ENCODE measurements at regions not wholly inside any gene's neighbourhood (a gene's known extent, or its start where the extent isn't known, plus 50 kb on each side); places are given as distances from the start of the nearest gene placed in this dataset.
"Not testable (repeated sequence)": the region's sequence is repeated elsewhere in the genome, so short reads cannot be mapped to it uniquely, and the experiment has no call there.

GRCh38 chr6:135555550-135555949 lies 58.0 kb upstream of the AHI1 start:
- H3K4me3 ChIP-seq (ENCODE audit: low read depth, low read length), result no peak overlapping the region

- H3K4me3 ChIP-seq (ENCODE audit: low read depth, low read length), result no peak overlapping the region
Observed at GRCh38 chr6:135557582-135557981, 60.0 kb upstream of the AHI1 start.

GRCh38 chr6:135565605-135566004 lies 68.1 kb upstream of the AHI1 start:
- not testable (repeated sequence) for H3K4me3 ChIP-seq (ENCODE audit: low read depth, low read length)

GRCh38 chr6:135566311-135567068 lies 69.0 kb upstream of the AHI1 start:
- no peak overlapping the region for H3K4me3 ChIP-seq (ENCODE audit: low read depth, low read length)

GRCh38 chr6:135567375-135568083 lies 70.0 kb upstream of the AHI1 start:
- no peak overlapping the region for H3K4me3 ChIP-seq (ENCODE audit: low read depth, low read length)

GRCh38 chr6:135568379-135568778 lies 70.8 kb upstream of the AHI1 start:
- no peak overlapping the region for H3K4me3 ChIP-seq (ENCODE audit: low read depth, low read length)

GRCh38 chr6:135572051-135572450 lies 74.5 kb upstream of the AHI1 start:
- H3K4me3 ChIP-seq (ENCODE audit: low read depth, low read length), result no peak overlapping the region

- no peak overlapping the region for H3K4me3 ChIP-seq (ENCODE audit: low read depth, low read length)
Observed at GRCh38 chr6:135575629-135576028, 78.1 kb upstream of the AHI1 start.

- no peak overlapping the region for H3K4me3 ChIP-seq (ENCODE audit: low read depth, low read length)
Observed at GRCh38 chr6:135576055-135576454, 78.5 kb upstream of the AHI1 start.

GRCh38 chr6:135577059-135577538 lies 79.6 kb upstream of the AHI1 start:
- H3K4me3 ChIP-seq (ENCODE audit: low read depth, low read length), result no peak overlapping the region

GRCh38 chr6:135578976-135579375 lies 81.4 kb upstream of the AHI1 start:
- H3K4me3 ChIP-seq (ENCODE audit: low read depth, low read length), result no peak overlapping the region

- H3K4me3 ChIP-seq (ENCODE audit: low read depth, low read length), result no peak overlapping the region
Observed at GRCh38 chr6:135581211-135581610, 83.7 kb upstream of the AHI1 start.

GRCh38 chr6:135583256-135583761 lies 85.8 kb upstream of the AHI1 start:
- H3K4me3 ChIP-seq (ENCODE audit: low read depth, low read length), result no peak overlapping the region

- H3K4me3 ChIP-seq (ENCODE audit: low read depth, low read length), result no peak overlapping the region
Observed at GRCh38 chr6:135586388-135586787, 88.8 kb upstream of the AHI1 start.

- no peak overlapping the region for H3K4me3 ChIP-seq (ENCODE audit: low read depth, low read length)
Observed at GRCh38 chr6:135586844-135587243, 89.3 kb upstream of the AHI1 start.

- H3K4me3 ChIP-seq (ENCODE audit: low read depth, low read length), result no peak overlapping the region
Observed at GRCh38 chr6:135592276-135592675, 94.7 kb upstream of the AHI1 start.

- H3K4me3 ChIP-seq (ENCODE audit: low read depth, low read length), result no peak overlapping the region
Observed at GRCh38 chr6:135594000-135594399, 96.5 kb upstream of the AHI1 start.

GRCh38 chr6:135600086-135600702 lies 102.7 kb upstream of the AHI1 start:
- H3K4me3 ChIP-seq (ENCODE audit: low read depth, low read length), result no peak overlapping the region

GRCh38 chr6:135600931-135601330 lies 103.4 kb upstream of the AHI1 start:
- H3K4me3 ChIP-seq (ENCODE audit: low read depth, low read length), result no peak overlapping the region

- H3K4me3 ChIP-seq (ENCODE audit: low read depth, low read length), result no peak overlapping the region
Observed at GRCh38 chr6:135601857-135602256, 104.3 kb upstream of the AHI1 start.

GRCh38 chr6:135603249-135603648 lies 105.7 kb upstream of the AHI1 start:
- no peak overlapping the region for H3K4me3 ChIP-seq (ENCODE audit: low read depth, low read length)

Measured in iPS-11a (cell line).